ENCODE measurements at regions not wholly inside any gene's neighbourhood (a gene's known extent, or its start where the extent isn't known, plus 50 kb on each side); places are given as distances from the start of the nearest gene placed in this dataset. TPM values are rescaled to one million over a fixed set of nuclear protein-coding genes. Genes with fewer than 3 reads are reported as not detected.

DNA sequence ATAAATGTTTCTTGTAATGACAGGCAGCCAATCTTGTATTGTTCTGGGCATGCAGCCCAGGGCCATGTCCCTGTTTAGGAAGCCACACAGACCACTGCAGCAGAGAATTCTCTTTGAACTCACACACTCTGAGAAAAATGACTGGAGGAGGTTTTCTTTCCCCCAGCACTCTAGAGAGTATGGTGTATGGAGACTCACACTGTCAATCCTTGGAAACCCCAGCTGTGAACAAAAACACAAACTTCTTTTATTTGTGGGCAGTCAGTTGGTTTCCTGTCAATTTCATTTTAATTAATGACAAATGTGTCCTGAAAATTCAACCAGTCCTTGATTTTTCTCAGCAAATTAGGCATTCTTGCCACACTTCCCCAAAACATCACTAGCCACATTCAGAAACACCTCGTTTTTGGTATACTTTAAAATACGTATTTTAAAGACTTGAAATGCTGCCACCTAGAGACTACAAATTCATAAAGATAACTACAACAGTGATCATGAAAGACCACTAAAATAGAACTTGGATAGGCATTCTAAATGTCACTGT lies 52.9 kb upstream of the UFL1 start:
- TF ChIP-seq POLR2A (IDR thresholded peaks at IDR 0.05), result no peak
- TF ChIP-seq, protein P1, sequence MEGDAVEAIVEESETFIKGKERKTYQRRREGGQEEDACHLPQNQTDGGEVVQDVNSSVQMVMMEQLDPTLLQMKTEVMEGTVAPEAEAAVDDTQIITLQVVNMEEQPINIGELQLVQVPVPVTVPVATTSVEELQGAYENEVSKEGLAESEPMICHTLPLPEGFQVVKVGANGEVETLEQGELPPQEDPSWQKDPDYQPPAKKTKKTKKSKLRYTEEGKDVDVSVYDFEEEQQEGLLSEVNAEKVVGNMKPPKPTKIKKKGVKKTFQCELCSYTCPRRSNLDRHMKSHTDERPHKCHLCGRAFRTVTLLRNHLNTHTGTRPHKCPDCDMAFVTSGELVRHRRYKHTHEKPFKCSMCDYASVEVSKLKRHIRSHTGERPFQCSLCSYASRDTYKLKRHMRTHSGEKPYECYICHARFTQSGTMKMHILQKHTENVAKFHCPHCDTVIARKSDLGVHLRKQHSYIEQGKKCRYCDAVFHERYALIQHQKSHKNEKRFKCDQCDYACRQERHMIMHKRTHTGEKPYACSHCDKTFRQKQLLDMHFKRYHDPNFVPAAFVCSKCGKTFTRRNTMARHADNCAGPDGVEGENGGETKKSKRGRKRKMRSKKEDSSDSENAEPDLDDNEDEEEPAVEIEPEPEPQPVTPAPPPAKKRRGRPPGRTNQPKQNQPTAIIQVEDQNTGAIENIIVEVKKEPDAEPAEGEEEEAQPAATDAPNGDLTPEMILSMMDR (IDR thresholded peaks at IDR 0.05), result peak in 6 of 7 experiments; percentile 13 to 29 (median 16)
- Histone ChIP-seq H3K27me3 (no peaks in the 10 kb centered on the region), H3K36me3 (replicated peaks in 1 of 2; ENCODE audit: insufficient read depth in 1 of 2, low read depth in 2 of 2) (no peaks in the 10 kb centered on the region), H3K27ac (no peak overlapping the region), H3K4me1 (peaks cover 10% of the 10 kb centered on the region), H3K4me3 (no peak overlapping the region), H3K9me3 (peaks cover 0 to 5% (median 0%) of the 10 kb centered on the region in 3 donors)
- WGBS, 2 donors, result 6 to 8% methylated on average over 2 of the region's 2 CpGs
- intact Hi-C loops (cut with DNase I), result no loop called here
- peak; percentile 40 for ATAC-seq
- DNase-seq, result peak in 3 of 4 donors; percentile 4 to 54 (median 15)

DNA sequence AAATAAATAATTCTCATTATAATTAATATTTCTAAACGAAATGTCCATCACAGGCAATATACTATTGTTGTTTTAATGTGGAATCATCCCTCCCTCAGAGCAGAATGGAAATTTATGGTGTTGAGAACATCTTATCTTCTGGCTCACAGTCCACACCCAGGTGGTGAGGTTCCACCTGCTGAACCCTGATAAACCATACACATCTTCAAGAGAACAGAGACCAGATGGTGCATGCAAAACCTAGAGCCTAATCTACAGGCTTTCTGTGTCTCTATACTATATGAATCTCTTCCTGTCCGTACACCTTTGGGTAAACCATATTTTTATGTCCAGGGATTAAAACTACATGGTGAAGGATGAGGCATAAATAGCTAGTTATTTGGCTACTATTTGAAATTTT lies 52.3 kb upstream of the UFL1 start:
- H3K4me3 ChIP-seq, result no peak overlapping the region
- WGBS, 2 donors, result 49 to 50% methylated on average over 2 of the region's 2 CpGs
- TF ChIP-seq, protein P1 (IDR thresholded peaks at IDR 0.05), result no peak
- no peak for TF ChIP-seq POLR2A (IDR thresholded peaks at IDR 0.05)
- intact Hi-C loops (cut with DNase I), result no loop called here
- H3K9me3 ChIP-seq, result peaks cover 0 to 6% (median 0%) of the 10 kb centered on the region in 3 donors
- no peaks in the 10 kb centered on the region for H3K27me3 ChIP-seq
- H3K36me3 ChIP-seq (replicated peaks in 1 of 2; ENCODE audit: insufficient read depth in 1 of 2, low read depth in 2 of 2), result no peaks in the 10 kb centered on the region
- H3K27ac ChIP-seq, result no peak overlapping the region
- no peak for ATAC-seq
- peaks cover 10% of the 10 kb centered on the region for H3K4me1 ChIP-seq
- no peak for DNase-seq

DNA sequence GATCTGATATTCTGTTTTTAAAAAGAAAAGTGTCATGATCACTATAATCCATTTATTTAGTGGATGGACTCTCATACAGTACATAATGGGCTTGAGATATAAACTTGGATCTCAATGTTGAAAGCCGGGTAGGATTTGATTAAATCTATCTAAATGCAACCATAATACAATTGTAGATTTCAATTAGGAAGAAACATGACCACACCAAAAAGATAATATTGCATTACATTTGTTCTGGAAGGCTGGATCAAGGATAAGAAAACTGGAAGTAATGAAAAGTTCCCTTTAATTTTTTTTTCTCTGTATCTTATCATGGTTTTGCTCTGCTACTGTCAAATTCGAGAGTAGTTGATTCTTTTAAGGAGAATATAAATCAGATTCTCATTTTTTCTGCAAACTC lies 51.3 kb upstream of the UFL1 start:
- WGBS, 2 donors, result 48 to 58% methylated on average over 2 of the region's 2 CpGs

More for the DNA sequence above, 51.3 kb upstream of the UFL1 start:
- Histone ChIP-seq H3K4me3 (no peak overlapping the region), H3K36me3 (replicated peaks in 1 of 2; ENCODE audit: insufficient read depth in 1 of 2, low read depth in 2 of 2) (no peaks in the 10 kb centered on the region), H3K27ac (no peak overlapping the region), H3K9me3 (peaks cover 0 to 6% (median 0%) of the 10 kb centered on the region in 3 donors), H3K27me3 (no peaks in the 10 kb centered on the region), H3K4me1 (peaks cover 10% of the 10 kb centered on the region)
- ATAC-seq (no peak), DNase-seq (no peak)
- intact Hi-C loops (cut with DNase I), result no loop called here
- no peak for TF ChIP-seq POLR2A (IDR thresholded peaks at IDR 0.05)
- TF ChIP-seq, protein P1 (IDR thresholded peaks at IDR 0.05), result no peak

Small RNA genes lying in the stretch of these regions (small RNA-seq; reads per million reads assigned to genes)
- not detected for gene RN7SL797P

Measured in body of pancreas (tissue), 4 donors.